DOHH2 (cell line): ENCODE measurements at regions not wholly inside any gene's neighbourhood (a gene's known extent, or its start where the extent isn't known, plus 50 kb on each side); places are given as distances from the start of the nearest gene placed in this dataset.

Source experiments
- EZH2phosphoT487 ChIP-seq: fragments of 200-600 bp; sonication (generic); IDR thresholded peaks from 2 replicates; pipeline ENCODE4 v1.6.1; 2017; ENCODE audit warnings: borderline replicate concordance, mild to moderate bottlenecking, antibody characterized with exemption, low read length, moderate library complexity, mixed read lengths
- TF ChIP-seq, protein P1 (sequence below): fragments of 200-600 bp; sonication (generic); IDR thresholded peaks from one replicate; pipeline ENCODE4 v1.5.1; 2014; ENCODE audit warnings: antibody characterized with exemption, mild to moderate bottlenecking, low read depth, low read length; ENCODE audit not compliant: poor library complexity, severe bottlenecking

- TF ChIP-seq, protein P1, sequence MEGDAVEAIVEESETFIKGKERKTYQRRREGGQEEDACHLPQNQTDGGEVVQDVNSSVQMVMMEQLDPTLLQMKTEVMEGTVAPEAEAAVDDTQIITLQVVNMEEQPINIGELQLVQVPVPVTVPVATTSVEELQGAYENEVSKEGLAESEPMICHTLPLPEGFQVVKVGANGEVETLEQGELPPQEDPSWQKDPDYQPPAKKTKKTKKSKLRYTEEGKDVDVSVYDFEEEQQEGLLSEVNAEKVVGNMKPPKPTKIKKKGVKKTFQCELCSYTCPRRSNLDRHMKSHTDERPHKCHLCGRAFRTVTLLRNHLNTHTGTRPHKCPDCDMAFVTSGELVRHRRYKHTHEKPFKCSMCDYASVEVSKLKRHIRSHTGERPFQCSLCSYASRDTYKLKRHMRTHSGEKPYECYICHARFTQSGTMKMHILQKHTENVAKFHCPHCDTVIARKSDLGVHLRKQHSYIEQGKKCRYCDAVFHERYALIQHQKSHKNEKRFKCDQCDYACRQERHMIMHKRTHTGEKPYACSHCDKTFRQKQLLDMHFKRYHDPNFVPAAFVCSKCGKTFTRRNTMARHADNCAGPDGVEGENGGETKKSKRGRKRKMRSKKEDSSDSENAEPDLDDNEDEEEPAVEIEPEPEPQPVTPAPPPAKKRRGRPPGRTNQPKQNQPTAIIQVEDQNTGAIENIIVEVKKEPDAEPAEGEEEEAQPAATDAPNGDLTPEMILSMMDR, result no peak
- no peak for TF ChIP-seq EZH2phosphoT487
Observed at GRCh38 chr10:43929122-43929521, 280.4 kb upstream of the ZNF32 start.
